DND-41 (cell line): ENCODE measurements at regions not wholly inside any gene's neighbourhood (a gene's known extent, or its start where the extent isn't known, plus 50 kb on each side); places are given as distances from the start of the nearest gene placed in this dataset.

Experiments
- ATAC-seq: fragments of 200-7000 bp; cut with Tn5 transposase; 3 replicates; pipeline ENCODE4 v1.9.1; 2021; ENCODE audit warnings: low read depth; ENCODE audit not compliant: insufficient read depth
- DNase-seq: peaks from one replicate; pipeline ENCODE4 v3.0.0-alpha.2; 2020
- H2AFZ ChIP-seq: 2 replicates; pipeline ENCODE4 v1.6.0; 2012; ENCODE audit warnings: low read depth, low read length
- H3K27ac ChIP-seq: 2 replicates; pipeline ENCODE4 v1.5.1; 2012; ENCODE audit warnings: low read length, inconsistent platforms
- H3K27me3 ChIP-seq: fragments of 200-600 bp; sonication (generic); 2 replicates; pipeline ENCODE4 v1.6.0; 2012; ENCODE audit warnings: low read length, mild to moderate bottlenecking, inconsistent platforms; ENCODE audit not compliant: insufficient read depth, poor library complexity
- H3K36me3 ChIP-seq: 2 replicates; pipeline ENCODE4 v1.5.1; 2012; ENCODE audit warnings: low read length, inconsistent platforms; ENCODE audit not compliant: insufficient read depth
- H3K4me1 ChIP-seq: 2 replicates; pipeline ENCODE4 v1.5.1; 2012; ENCODE audit warnings: mild to moderate bottlenecking, low read length; ENCODE audit not compliant: insufficient read depth
- H3K4me2 ChIP-seq: 2 replicates; pipeline ENCODE4 v1.6.0; 2012; ENCODE audit warnings: mild to moderate bottlenecking, moderate library complexity, low read length, inconsistent platforms; ENCODE audit not compliant: insufficient read depth
- H3K4me3 ChIP-seq, 2 experiments: fragments of 200-600 bp in 1 of 2; shearing (Covaris generic) in 1 of 2; 2 replicates each; pipeline ENCODE4 v1.5.1; 2012 to 2016; ENCODE audit warnings: inconsistent platforms in 2 of 2, low read length in 2 of 2, mild to moderate bottlenecking in 2 of 2, low read depth in 1 of 2, moderate library complexity in 1 of 2
- H3K79me2 ChIP-seq: 2 replicates; pipeline ENCODE4 v1.6.0; 2012; ENCODE audit warnings: low read length, inconsistent platforms; ENCODE audit not compliant: insufficient read depth
- H3K9ac ChIP-seq: 2 replicates; pipeline ENCODE4 v1.6.0; 2012; ENCODE audit warnings: low read depth, mild to moderate bottlenecking, inconsistent platforms, low read length, moderate library complexity
- H3K9me3 ChIP-seq: 2 replicates; pipeline ENCODE4 v1.5.1; 2012; ENCODE audit warnings: low read length, moderate library complexity, mild to moderate bottlenecking, inconsistent platforms; ENCODE audit not compliant: insufficient read depth, severe bottlenecking
- H4K20me1 ChIP-seq: 2 replicates; pipeline ENCODE4 v1.6.0; 2012; ENCODE audit warnings: low read length; ENCODE audit not compliant: insufficient read depth
- EZH2 ChIP-seq: IDR thresholded peaks from 3 replicates; pipeline ENCODE4 v1.6.1; 2012; ENCODE audit warnings: borderline replicate concordance, low read depth, mild to moderate bottlenecking, moderate library complexity, low read length, inconsistent platforms; ENCODE audit not compliant: severe bottlenecking
- TF ChIP-seq, protein P1 (sequence below): IDR thresholded peaks from 2 replicates; pipeline ENCODE4 v1.5.1; 2012; ENCODE audit warnings: borderline replicate concordance, low read length, moderate library complexity, mild to moderate bottlenecking; ENCODE audit not compliant: poor library complexity, severe bottlenecking; ENCODE audit errors: extremely low read depth

GRCh38 chr13:28552288-28552687, 57.4 kb upstream of the FLT1 start:
- TF ChIP-seq, protein P1, sequence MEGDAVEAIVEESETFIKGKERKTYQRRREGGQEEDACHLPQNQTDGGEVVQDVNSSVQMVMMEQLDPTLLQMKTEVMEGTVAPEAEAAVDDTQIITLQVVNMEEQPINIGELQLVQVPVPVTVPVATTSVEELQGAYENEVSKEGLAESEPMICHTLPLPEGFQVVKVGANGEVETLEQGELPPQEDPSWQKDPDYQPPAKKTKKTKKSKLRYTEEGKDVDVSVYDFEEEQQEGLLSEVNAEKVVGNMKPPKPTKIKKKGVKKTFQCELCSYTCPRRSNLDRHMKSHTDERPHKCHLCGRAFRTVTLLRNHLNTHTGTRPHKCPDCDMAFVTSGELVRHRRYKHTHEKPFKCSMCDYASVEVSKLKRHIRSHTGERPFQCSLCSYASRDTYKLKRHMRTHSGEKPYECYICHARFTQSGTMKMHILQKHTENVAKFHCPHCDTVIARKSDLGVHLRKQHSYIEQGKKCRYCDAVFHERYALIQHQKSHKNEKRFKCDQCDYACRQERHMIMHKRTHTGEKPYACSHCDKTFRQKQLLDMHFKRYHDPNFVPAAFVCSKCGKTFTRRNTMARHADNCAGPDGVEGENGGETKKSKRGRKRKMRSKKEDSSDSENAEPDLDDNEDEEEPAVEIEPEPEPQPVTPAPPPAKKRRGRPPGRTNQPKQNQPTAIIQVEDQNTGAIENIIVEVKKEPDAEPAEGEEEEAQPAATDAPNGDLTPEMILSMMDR = no peak
- TF ChIP-seq EZH2 = no peak
- H2AFZ ChIP-seq = no peak overlapping the region

DNA sequence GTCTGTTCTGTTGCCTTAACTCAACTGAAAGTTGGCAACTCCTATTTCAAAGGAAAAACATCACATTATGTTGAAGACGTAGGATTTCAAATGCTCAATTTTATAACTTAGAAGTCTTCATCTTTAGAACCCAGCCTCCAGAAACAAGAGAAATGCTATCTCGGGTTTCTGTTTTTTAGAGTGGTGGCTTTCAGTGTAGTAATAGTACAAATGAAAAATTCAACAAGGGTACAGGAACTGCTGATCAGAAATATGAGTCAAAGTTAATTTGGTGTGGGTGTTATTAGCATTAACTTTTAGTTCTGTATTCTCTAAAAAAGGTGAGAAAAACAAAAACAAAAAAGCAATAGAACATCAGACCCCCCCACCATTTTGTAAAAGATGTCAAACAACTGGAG, 56.6 kb upstream of the FLT1 start:
- Histone ChIP-seq H3K4me3 (no peak overlapping the region), H4K20me1 (no peaks in the 10 kb centered on the region), H3K27ac (no peak overlapping the region), H3K36me3 (no peaks in the 10 kb centered on the region), H3K4me2 (no peak overlapping the region), H3K9ac (no peak overlapping the region), H3K9me3 (no peaks in the 10 kb centered on the region), H3K4me1 (no peaks in the 10 kb centered on the region), H2AFZ (no peak overlapping the region), H3K27me3 (no peaks in the 10 kb centered on the region), H3K79me2 (no peaks in the 10 kb centered on the region)
- no peak for ATAC-seq
- no peak for DNase-seq
- TF ChIP-seq, protein P1 = no peak
- TF ChIP-seq EZH2 = no peak

More at GRCh38 chr13:28552288-28552687, 57.4 kb upstream of the FLT1 start:
- Histone ChIP-seq H3K79me2 (no peaks in the 10 kb centered on the region), H3K9me3 (no peaks in the 10 kb centered on the region), H3K4me1 (no peaks in the 10 kb centered on the region), H3K27ac (no peak overlapping the region), H3K4me2 (no peak overlapping the region), H4K20me1 (no peaks in the 10 kb centered on the region), H3K4me3 (no peak overlapping the region), H3K9ac (no peak overlapping the region), H3K27me3 (no peaks in the 10 kb centered on the region), H3K36me3 (no peaks in the 10 kb centered on the region)
- no peak for ATAC-seq
- no peak for DNase-seq

DNA sequence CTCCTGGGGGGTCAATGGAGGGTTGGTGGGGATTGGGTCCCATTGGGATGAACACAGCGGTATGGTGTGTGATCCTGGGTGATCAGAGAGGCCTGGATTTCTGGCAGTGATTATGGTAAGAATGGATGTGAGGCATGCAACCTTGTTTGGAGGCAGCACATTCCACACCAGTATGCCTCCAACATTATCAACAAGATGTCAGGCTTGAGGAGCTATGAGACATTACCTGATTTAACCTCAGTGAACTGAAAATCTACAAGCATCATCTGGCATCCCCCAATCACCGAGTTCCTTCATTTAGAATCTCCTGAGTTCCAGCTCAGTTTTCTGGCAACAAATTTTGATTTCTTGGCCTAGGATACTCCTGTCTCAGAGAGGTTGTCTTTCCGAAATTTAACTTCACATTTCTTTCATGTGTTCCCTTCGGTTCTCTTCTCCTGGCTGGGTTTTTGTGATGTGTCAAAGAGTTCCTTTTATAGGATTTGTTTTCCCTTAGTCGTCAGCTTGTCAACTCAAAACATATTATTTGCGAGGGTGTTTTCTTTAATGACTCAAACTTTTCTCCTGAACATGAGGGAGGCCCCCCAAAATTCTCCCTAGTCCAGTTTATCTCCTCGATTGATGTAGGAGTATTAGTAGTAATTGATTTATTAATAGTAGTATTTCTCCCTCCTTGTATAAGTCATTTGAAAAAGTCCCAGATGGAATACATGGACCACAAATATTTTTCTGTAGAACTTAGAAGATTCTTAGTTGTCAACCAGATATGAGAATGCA, 56.0 kb upstream of the FLT1 start:
- DNase-seq (no peak), ATAC-seq (no peak)
- H3K27me3 ChIP-seq = no peaks in the 10 kb centered on the region
- H3K4me2 ChIP-seq = no peak overlapping the region
- H3K9ac ChIP-seq = no peak overlapping the region
- no peaks in the 10 kb centered on the region for H4K20me1 ChIP-seq
- H3K79me2 ChIP-seq = no peaks in the 10 kb centered on the region
- H3K36me3 ChIP-seq = no peaks in the 10 kb centered on the region
- H3K4me3 ChIP-seq = no peak overlapping the region
- H2AFZ ChIP-seq = no peak overlapping the region
- no peak for TF ChIP-seq EZH2
- TF ChIP-seq, protein P1 = no peak
- H3K27ac ChIP-seq = no peak overlapping the region
- H3K4me1 ChIP-seq = no peaks in the 10 kb centered on the region
- no peaks in the 10 kb centered on the region for H3K9me3 ChIP-seq
